SK-N-SH (cell line): ENCODE measurements at regions not wholly inside any gene's neighbourhood (a gene's known extent, or its start where the extent isn't known, plus 50 kb on each side); places are given as distances from the start of the nearest gene placed in this dataset.

ENCODE experiments used
- CTCF ChIA-PET: fragments of 300-600, 350-600 bp; formaldehyde crosslinking; extraction: SDS; loops from one replicate; lab custom pipeline; 2021; lab: Yijun Ruan, JAX
- POLR2A ChIA-PET: fragments of 350-600 bp; sonication (Branson Sonifier 250); formaldehyde crosslinking; extraction: SDS; loops from one replicate; lab custom pipeline; 2020; ENCODE audit warnings: antibody characterized with exemption, inconsistent platforms; lab: Yijun Ruan, JAX
- DNase-seq: peaks from one replicate; pipeline ENCODE4 v3.0.0; 2012
- H2AFZ ChIP-seq: fragments of 200-600 bp; sonication (generic); 2 replicates; pipeline ENCODE4 v1.8.1; 2016; ENCODE audit warnings: antibody characterized with exemption, mild to moderate bottlenecking, low read depth
- H3F3A ChIP-seq: fragments of 200-600 bp; sonication (generic); replicated peaks from 2 replicates; pipeline ENCODE3; 2016; ENCODE audit warnings: antibody characterized with exemption, mild to moderate bottlenecking; ENCODE audit not compliant: insufficient read depth
- H3K27ac ChIP-seq, 2 experiments: fragments of 200-500 bp in 1 of 2; fragments of 200-600 bp in 1 of 2; sonication (Bioruptor generic) in 1 of 2; sonication (generic), shearing (Covaris generic) in 1 of 2; 2 replicates each; pipeline versions ENCODE4 v1.5.1 to v1.6.1; 2014 to 2016; ENCODE audit warnings: low read depth in 2 of 2, inconsistent platforms in 1 of 2, low read length in 1 of 2, mild to moderate bottlenecking in 1 of 2, mixed read lengths in 1 of 2
- H3K27me3 ChIP-seq: fragments of 200-600 bp; sonication (generic), shearing (Covaris generic); 2 replicates; pipeline ENCODE4 v1.6.1; 2016; ENCODE audit warnings: mixed run types; ENCODE audit not compliant: insufficient read depth
- H3K36me3 ChIP-seq, 2 experiments: fragments of 200-500 bp in 1 of 2; fragments of 200-600 bp in 1 of 2; sonication (Bioruptor generic) in 1 of 2; sonication (generic) in 1 of 2; replicated peaks in 1 of 2; 2 replicates each; pipeline versions ENCODE3 to v1.5.1; 2014 to 2016; ENCODE audit warnings: low read length in 1 of 2, mild to moderate bottlenecking in 1 of 2; ENCODE audit not compliant: insufficient read depth in 2 of 2, control insufficient read depth in 1 of 2
- H3K4me1 ChIP-seq, 2 experiments: fragments of 200-500 bp in 1 of 2; fragments of 200-600 bp in 1 of 2; sonication (Bioruptor generic) in 1 of 2; sonication (generic), shearing (Covaris generic) in 1 of 2; 2 replicates each; pipeline versions ENCODE4 v1.5.1 to v1.6.1; 2014 to 2016; ENCODE audit warnings: low read depth in 1 of 2, low read length in 1 of 2, mixed run types in 1 of 2; ENCODE audit not compliant: insufficient read depth in 2 of 2, control insufficient read depth in 1 of 2
- H3K4me2 ChIP-seq: fragments of 200-600 bp; sonication (generic), shearing (Covaris generic); 2 replicates; pipeline ENCODE4 v1.6.1; 2017; ENCODE audit warnings: mixed run types
- H3K4me3 ChIP-seq, 2 experiments: fragments of 200-500 bp in 1 of 2; fragments of 200-600 bp in 1 of 2; sonication (Bioruptor generic) in 1 of 2; sonication (generic), shearing (Covaris generic) in 1 of 2; 2 replicates each; pipeline versions ENCODE4 v1.5.1 to v1.8.1; 2014 to 2016; ENCODE audit warnings: low read depth in 2 of 2, inconsistent platforms in 1 of 2, low read length in 1 of 2, mild to moderate bottlenecking in 1 of 2, mixed read lengths in 1 of 2, moderate library complexity in 1 of 2
- H3K79me2 ChIP-seq: fragments of 200-600 bp; sonication (generic); 2 replicates; pipeline ENCODE4 v1.8.1; 2017; ENCODE audit warnings: mild to moderate bottlenecking; ENCODE audit not compliant: insufficient read depth
- H3K9ac ChIP-seq: fragments of 200-600 bp; sonication (generic); 2 replicates; pipeline ENCODE4 v1.6.1; 2017; ENCODE audit warnings: mixed run types
- H3K9me2 ChIP-seq: fragments of 200-600 bp; sonication (generic); 2 replicates; pipeline ENCODE4 v1.6.1; 2017; ENCODE audit warnings: mixed run types
- H3K9me3 ChIP-seq: fragments of 200-600 bp; sonication (generic); 2 replicates; pipeline ENCODE4 v1.6.1; 2017; ENCODE audit warnings: mixed run types, mild to moderate bottlenecking, moderate library complexity
- H4K20me1 ChIP-seq: fragments of 200-600 bp; sonication (generic); 2 replicates; pipeline ENCODE4 v1.6.1; 2017; ENCODE audit warnings: mild to moderate bottlenecking, mixed run types; ENCODE audit not compliant: insufficient read depth
- CHD2 ChIP-seq: fragments of 150-350 bp; IDR thresholded peaks from 2 replicates; pipeline ENCODE4 v1.6.1; 2018; ENCODE audit warnings: low read length; ENCODE audit not compliant: partially characterized antibody
- CTCF ChIP-seq: fragments of 200-600 bp; sonication (generic); IDR thresholded peaks from 2 replicates; pipeline ENCODE4 v1.6.1; 2017; ENCODE audit warnings: antibody characterized with exemption, mild to moderate bottlenecking, moderate library complexity
- EP300 ChIP-seq, 2 experiments: IDR thresholded peaks; 2 replicates each; pipeline versions ENCODE4 v1.4.0 to v1.6.1; 2012; ENCODE audit warnings: borderline replicate concordance in 1 of 2, low read depth in 1 of 2, low read length in 1 of 2
- FOSL2 ChIP-seq: IDR thresholded peaks from 2 replicates; pipeline ENCODE4 v1.4.0; 2012; ENCODE audit warnings: low read depth, mild to moderate bottlenecking, moderate library complexity, borderline replicate concordance
- FOXJ3 ChIP-seq: sonication (generic); formaldehyde crosslinking; IDR thresholded peaks from 2 replicates; pipeline ENCODE4 v1.5.1; 2020; ENCODE audit warnings: mild to moderate bottlenecking, missing genetic modification reagents
- MAX ChIP-seq: IDR thresholded peaks from 2 replicates; pipeline ENCODE4 v1.4.0; 2012; ENCODE audit warnings: low read depth
- MEF2A ChIP-seq: IDR thresholded peaks from 2 replicates; pipeline ENCODE4 v1.4.0; 2012; ENCODE audit warnings: low read depth, borderline replicate concordance
- NFIC ChIP-seq: IDR thresholded peaks from 2 replicates; pipeline ENCODE4 v1.4.0; 2012; ENCODE audit warnings: borderline replicate concordance
- NRF1 ChIP-seq: IDR thresholded peaks from 2 replicates; pipeline ENCODE4 v1.6.1; 2012; ENCODE audit warnings: low read depth, mild to moderate bottlenecking, low read length
- RAD21 ChIP-seq: IDR thresholded peaks from 2 replicates; pipeline ENCODE4 v1.6.1; 2012; ENCODE audit warnings: mild to moderate bottlenecking, low read length
- RXRA ChIP-seq: IDR thresholded peaks from 2 replicates; pipeline ENCODE4 v1.4.0; 2012; ENCODE audit warnings: low read depth, mild to moderate bottlenecking, borderline replicate concordance
- SIN3A ChIP-seq: IDR thresholded peaks from 2 replicates; pipeline ENCODE4 v1.6.1; 2012; ENCODE audit warnings: low read depth, mild to moderate bottlenecking, low read length, moderate library complexity, borderline replicate concordance
- TEAD4 ChIP-seq: IDR thresholded peaks from 2 replicates; pipeline ENCODE4 v1.4.0; 2012; ENCODE audit warnings: mild to moderate bottlenecking, borderline replicate concordance; ENCODE audit not compliant: insufficient read depth
- USF1 ChIP-seq: IDR thresholded peaks from 2 replicates; pipeline ENCODE4 v1.4.0; 2012; ENCODE audit warnings: low read depth, borderline replicate concordance
- USF2 ChIP-seq: fragments of 150-350 bp; IDR thresholded peaks from 2 replicates; pipeline ENCODE4 v1.6.1; 2017; ENCODE audit warnings: antibody characterized with exemption, low read length, low read depth, borderline replicate concordance
- WGBS: methylation state at CpG from one replicate; pipeline ENCODE4 v1.1.6; 2017; ENCODE audit warnings: low lambda C conversion rate; 5-methylcytosine and 5-hydroxymethylcytosine counted together

GRCh38 chr5:35359859-35360258 lies 129.6 kb upstream of the PRLR start (continued):
- no peak for TF ChIP-seq USF1
- no peak for TF ChIP-seq MEF2A

GRCh38 chr5:35357973-35358372 lies 127.7 kb upstream of the PRLR start:
- CTCF ChIA-PET, result no interaction called here
- no peaks in the 10 kb centered on the region for H3K9me3 ChIP-seq
- WGBS, result 55% methylated on average over 3 of the region's 3 CpGs

GRCh38 chr5:35356725-35357124 lies 126.4 kb upstream of the PRLR start:
- Histone ChIP-seq H3K9me3 (no peaks in the 10 kb centered on the region), H3K36me3 (no peaks in the 10 kb centered on the region), H3K4me2 (no peak overlapping the region), H3K9ac (no peak overlapping the region), H3K79me2 (no peaks in the 10 kb centered on the region), H3K4me1 (no peaks in the 10 kb centered on the region), H3K27ac (no peak overlapping the region), H3K9me2 (no peaks in the 10 kb centered on the region), H3K27me3 (no peaks in the 10 kb centered on the region), H2AFZ (no peak overlapping the region), H4K20me1 (no peaks in the 10 kb centered on the region), H3F3A (no peaks in the 10 kb centered on the region), H3K4me3 (no peak overlapping the region)
- POLR2A ChIA-PET, result no interaction called here
- WGBS, result 46% methylated on average over 4 of the region's 4 CpGs
- CTCF ChIA-PET, result interaction anchor here (0.6 kb wide), 1 partner anchor 31 kb away, joined by 3 read pairs; no protein-coding TSS in a partner anchor
- DNase-seq, result no peak
- TF ChIP-seq CHD2, result no peak
- TF ChIP-seq CTCF, result no peak
- TF ChIP-seq SIN3A, result no peak
- TF ChIP-seq EP300 (IDR thresholded peaks at IDR 0.05; ENCODE audit: borderline replicate concordance in 1 of 2, low read depth in 1 of 2, low read length in 1 of 2), result no peak
- TF ChIP-seq NRF1, result no peak
- no peak for TF ChIP-seq NFIC
- TF ChIP-seq MEF2A, result no peak
- TF ChIP-seq RXRA, result no peak
- TF ChIP-seq TEAD4, result no peak
- TF ChIP-seq USF2, result no peak
- no peak for TF ChIP-seq RAD21
- no peak for TF ChIP-seq USF1
- TF ChIP-seq FOXJ3 (CRISPR knock-in tag), result no peak
- TF ChIP-seq MAX, result no peak

More at GRCh38 chr5:35357973-35358372, 127.7 kb upstream of the PRLR start:
- H3K36me3 ChIP-seq, result no peaks in the 10 kb centered on the region
- no peaks in the 10 kb centered on the region; the same call in 1 of the 2 replicates for H3K9me2 ChIP-seq
- H3K79me2 ChIP-seq, result no peaks in the 10 kb centered on the region
- TF ChIP-seq FOSL2 (no peak), MEF2A (no peak), CTCF (no peak)
- TF ChIP-seq, all 33 proteins: peak for 0
- POLR2A ChIA-PET, result no interaction called here
- no peak for DNase-seq
- Histone ChIP-seq H4K20me1 (no peaks in the 10 kb centered on the region), H3K27me3 (no peaks in the 10 kb centered on the region), H3K9ac (no peak overlapping the region), H2AFZ (no peak overlapping the region), H3K27ac (no peak overlapping the region), H3F3A (no peaks in the 10 kb centered on the region), H3K4me2 (no peak overlapping the region), H3K4me1 (no peaks in the 10 kb centered on the region), H3K4me3 (no peak overlapping the region)
